ENCODE measurements at regions not wholly inside any gene's neighbourhood (a gene's known extent, or its start where the extent isn't known, plus 50 kb on each side); places are given as distances from the start of the nearest gene placed in this dataset.

DNA sequence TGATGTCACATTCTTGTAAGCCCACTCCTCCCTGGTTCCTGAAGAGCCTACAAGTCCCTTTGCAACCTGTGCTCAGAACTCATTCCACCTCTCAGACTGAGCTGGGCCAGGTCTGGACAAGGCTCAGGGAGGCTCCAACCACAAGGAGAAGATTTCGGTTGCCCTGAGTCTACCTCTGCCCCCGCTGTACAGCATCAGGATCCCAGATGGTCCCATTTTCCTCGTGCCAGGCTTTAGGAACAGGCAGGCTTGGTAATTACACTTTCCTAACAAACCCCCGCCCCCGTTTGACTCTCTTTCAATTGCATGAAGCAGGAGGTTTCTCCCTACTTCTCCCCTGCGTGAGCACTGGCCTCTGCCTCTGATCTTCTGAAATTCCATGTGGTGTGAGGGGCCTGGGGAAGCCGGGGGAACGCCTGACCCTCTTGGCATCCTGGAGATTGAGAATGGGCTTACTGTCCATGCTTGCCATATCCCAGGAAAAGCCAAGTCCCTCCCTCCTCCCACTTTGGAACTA is 86.9 kb upstream of the CTNNA1 start:
- Histone ChIP-seq H3K9me3 (ENCODE audit: control insufficient read depth in 2 of 3, low read length in 3 of 3) (no peaks in the 10 kb centered on the region), H3K4me1 (ENCODE audit: control insufficient read depth in 2 of 2, insufficient read depth in 2 of 2, low read length in 2 of 2) (peaks cover 29 to 30% of the 10 kb centered on the region in 2 donors), H3K27me3 (ENCODE audit: control insufficient read depth in 2 of 2, insufficient read depth in 2 of 2, low read length in 2 of 2) (peaks cover 0 to 31% of the 10 kb centered on the region in 2 donors), H3K36me3 (ENCODE audit: control insufficient read depth in 2 of 3, insufficient read depth in 3 of 3, low read length in 3 of 3) (no peaks in the 10 kb centered on the region), H3K4me3 (ENCODE audit: low read length) (no peak overlapping the region), H3K27ac (ENCODE audit: low read depth, low read length) (no peak overlapping the region)
- no peak overlapping the region for H3K4me3 Mint-ChIP-seq
- POLR2A ChIA-PET: no interaction called here
- ATAC-seq (no peak), DNase-seq (no peak)
- H3K36me3 Mint-ChIP-seq: no peaks in the 10 kb centered on the region
- H3K27ac Mint-ChIP-seq: no peak overlapping the region
- H3K9me3 Mint-ChIP-seq: peaks cover 0 to 7% (median 0%) of the 10 kb centered on the region in 11 donors
- intact Hi-C loops (cut with micrococcal nuclease): no loop called here
- CTCF ChIA-PET: no interaction called here
- peaks cover 25 to 48% (median 42%) of the 10 kb centered on the region in 7 donors for H3K4me1 Mint-ChIP-seq
- H3K27me3 Mint-ChIP-seq: peaks cover 86 to 92% (median 87%) of the 10 kb centered on the region in 5 donors

DNA sequence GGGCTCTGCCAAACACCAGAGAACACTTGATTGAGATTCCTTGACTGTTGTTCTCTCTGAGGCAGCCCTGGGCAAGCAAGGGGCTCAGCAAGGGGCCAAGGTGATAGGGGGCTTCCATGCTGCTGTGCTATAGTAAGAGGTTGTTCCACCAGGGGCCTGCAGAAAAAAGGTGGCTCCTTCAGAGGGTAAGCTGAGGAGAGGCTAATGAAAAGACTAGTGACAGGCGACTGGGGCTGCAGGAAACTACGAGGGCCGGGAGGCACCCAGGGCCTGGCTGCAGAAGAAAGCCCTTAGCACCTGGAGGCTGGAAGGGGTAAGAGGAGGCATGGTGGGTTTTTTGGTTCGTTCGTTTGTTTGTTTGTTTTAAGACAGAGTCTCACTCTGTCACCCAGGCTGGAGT is 88.0 kb upstream of the CTNNA1 start:
- Histone ChIP-seq H3K27ac (ENCODE audit: low read depth, low read length) (no peak overlapping the region), H3K4me1 (ENCODE audit: control insufficient read depth in 2 of 2, insufficient read depth in 2 of 2, low read length in 2 of 2) (peaks cover 29 to 30% of the 10 kb centered on the region in 2 donors), H3K4me3 (ENCODE audit: low read length) (no peak overlapping the region), H3K9me3 (ENCODE audit: control insufficient read depth in 2 of 3, low read length in 3 of 3) (no peaks in the 10 kb centered on the region), H3K27me3 (ENCODE audit: control insufficient read depth in 2 of 2, insufficient read depth in 2 of 2, low read length in 2 of 2) (peaks cover 0 to 36% of the 10 kb centered on the region in 2 donors), H3K36me3 (ENCODE audit: control insufficient read depth in 2 of 3, insufficient read depth in 3 of 3, low read length in 3 of 3) (no peaks in the 10 kb centered on the region)
- peaks cover 25 to 48% (median 42%) of the 10 kb centered on the region in 7 donors for H3K4me1 Mint-ChIP-seq
- intact Hi-C loops (cut with micrococcal nuclease): no loop called here
- DNase-seq: no peak
- ChIA-PET POLR2A (no interaction called here), CTCF (no interaction called here)
- no peak overlapping the region for H3K27ac Mint-ChIP-seq
- ATAC-seq: no peak
- H3K4me3 Mint-ChIP-seq: no peak overlapping the region
- H3K36me3 Mint-ChIP-seq: no peaks in the 10 kb centered on the region
- H3K9me3 Mint-ChIP-seq: peaks cover 0 to 7% (median 0%) of the 10 kb centered on the region in 11 donors
- peaks cover 90 to 98% (median 91%) of the 10 kb centered on the region in 5 donors for H3K27me3 Mint-ChIP-seq

DNA sequence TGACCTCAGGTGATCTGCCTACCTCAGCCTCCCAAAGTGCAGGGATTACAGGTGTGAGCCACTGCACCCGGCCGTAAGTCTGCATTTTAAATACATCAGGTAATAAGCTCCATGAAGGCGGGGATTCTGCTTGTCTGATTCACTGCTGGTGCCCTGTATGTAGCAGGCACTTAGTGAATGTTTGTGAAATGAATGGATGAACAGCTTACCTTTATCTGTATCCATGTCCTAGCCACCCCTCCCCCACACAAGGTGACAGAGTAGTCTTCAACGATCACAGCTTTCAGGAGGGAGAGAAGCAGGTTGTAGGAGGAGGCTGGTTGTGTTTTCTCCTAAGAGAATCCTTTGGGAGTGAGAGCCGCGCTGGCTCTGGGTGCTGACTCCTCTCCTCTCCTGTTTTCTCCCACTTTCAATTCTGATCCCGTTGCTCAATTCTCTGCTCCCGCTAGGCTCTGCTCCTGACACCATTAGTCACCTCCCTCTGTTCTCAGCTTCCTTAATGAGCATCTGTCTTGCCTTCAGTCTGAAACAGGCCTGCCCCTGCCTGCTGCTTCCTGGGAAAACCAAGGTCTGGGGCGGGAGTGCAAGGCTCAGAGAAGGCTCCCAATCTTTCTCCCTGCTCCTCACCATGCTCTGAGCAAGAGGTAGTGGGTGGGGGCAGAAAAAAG is 88.8 kb upstream of the CTNNA1 start:
- POLR2A ChIA-PET: no interaction called here

DNA sequence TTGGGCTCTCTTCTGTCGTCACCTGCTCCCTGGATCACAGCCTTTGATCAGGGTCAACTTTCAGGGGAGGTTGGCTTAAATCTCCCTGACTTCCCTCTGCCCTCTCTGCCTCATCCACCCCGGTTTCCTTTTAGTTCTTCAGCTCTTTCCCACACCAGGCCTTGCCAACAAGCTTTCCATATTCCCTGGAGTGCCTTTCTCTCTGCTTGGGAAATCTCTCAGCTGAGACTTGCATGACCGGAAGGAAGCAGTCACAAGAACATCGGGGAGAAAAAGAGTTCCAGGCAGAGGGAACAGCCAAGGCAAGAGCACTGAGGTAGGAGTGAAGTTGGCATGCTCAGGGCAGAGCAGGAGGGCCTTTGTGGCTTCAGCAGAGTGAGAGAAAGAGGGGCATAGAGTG is 88.4 kb upstream of the HSPA9 start:
- intact Hi-C loops (cut with micrococcal nuclease): loop anchor here in 1 of 2 donors (1.0 kb wide), 1 partner anchor 9 kb away; no protein-coding TSS in a partner anchor
- CTCF ChIA-PET: no interaction called here
- Histone ChIP-seq H3K9me3 (ENCODE audit: control insufficient read depth in 2 of 3, low read length in 3 of 3) (no peaks in the 10 kb centered on the region), H3K27ac (ENCODE audit: low read depth, low read length) (no peak overlapping the region), H3K4me1 (ENCODE audit: control insufficient read depth in 2 of 2, insufficient read depth in 2 of 2, low read length in 2 of 2) (peaks cover 16 to 22% of the 10 kb centered on the region in 2 donors), H3K36me3 (ENCODE audit: control insufficient read depth in 2 of 3, insufficient read depth in 3 of 3, low read length in 3 of 3) (no peaks in the 10 kb centered on the region), H3K27me3 (ENCODE audit: control insufficient read depth in 2 of 2, insufficient read depth in 2 of 2, low read length in 2 of 2) (peaks cover 0 to 29% of the 10 kb centered on the region in 2 donors), H3K4me3 (ENCODE audit: low read length) (no peak overlapping the region)
- H3K4me1 Mint-ChIP-seq: peaks cover 18 to 36% (median 30%) of the 10 kb centered on the region in 7 donors
- DNase-seq: peak in 1 of 9 donors; percentile 2
- H3K27ac Mint-ChIP-seq: peak overlapping the region in 1 of 9 donors; percentile 26
- peak overlapping the region in 7 of 10 donors; percentile 7 to 59 (median 50) for H3K4me3 Mint-ChIP-seq
- no peak for ATAC-seq
- H3K9me3 Mint-ChIP-seq: peaks cover 0 to 7% (median 0%) of the 10 kb centered on the region in 11 donors
- peaks cover 87 to 98% (median 90%) of the 10 kb centered on the region in 5 donors for H3K27me3 Mint-ChIP-seq
- POLR2A ChIA-PET: interaction anchor here (0.9 kb wide), 1 partner anchor 88 kb away, joined by 3 read pairs; the partner anchor contains the start of gene HSPA9
- H3K36me3 Mint-ChIP-seq: no peaks in the 10 kb centered on the region

More for the DNA sequence above, 88.8 kb upstream of the CTNNA1 start:
- Mint-ChIP-seq H3K27ac (peak overlapping the region in 1 of 9 donors; percentile 32), H3K4me1 (peaks cover 25 to 44% (median 39%) of the 10 kb centered on the region in 7 donors), H3K27me3 (peaks cover 89 to 98% (median 92%) of the 10 kb centered on the region in 5 donors), H3K36me3 (no peaks in the 10 kb centered on the region), H3K4me3 (peak overlapping the region in 2 of 10 donors; percentile 4 to 37), H3K9me3 (peaks cover 0 to 7% (median 0%) of the 10 kb centered on the region in 11 donors)
- Histone ChIP-seq H3K27ac (ENCODE audit: low read depth, low read length) (no peak overlapping the region), H3K4me1 (ENCODE audit: control insufficient read depth in 2 of 2, insufficient read depth in 2 of 2, low read length in 2 of 2) (peaks cover 24 to 29% of the 10 kb centered on the region in 2 donors), H3K9me3 (ENCODE audit: control insufficient read depth in 2 of 3, low read length in 3 of 3) (no peaks in the 10 kb centered on the region), H3K36me3 (ENCODE audit: control insufficient read depth in 2 of 3, insufficient read depth in 3 of 3, low read length in 3 of 3) (no peaks in the 10 kb centered on the region), H3K4me3 (ENCODE audit: low read length) (no peak overlapping the region), H3K27me3 (ENCODE audit: control insufficient read depth in 2 of 2, insufficient read depth in 2 of 2, low read length in 2 of 2) (peaks cover 0 to 29% of the 10 kb centered on the region in 2 donors)
- ATAC-seq (no peak), DNase-seq (peak in 1 of 9 donors; percentile 1)
- intact Hi-C loops (cut with micrococcal nuclease): no loop called here
- CTCF ChIA-PET: no interaction called here

DNA sequence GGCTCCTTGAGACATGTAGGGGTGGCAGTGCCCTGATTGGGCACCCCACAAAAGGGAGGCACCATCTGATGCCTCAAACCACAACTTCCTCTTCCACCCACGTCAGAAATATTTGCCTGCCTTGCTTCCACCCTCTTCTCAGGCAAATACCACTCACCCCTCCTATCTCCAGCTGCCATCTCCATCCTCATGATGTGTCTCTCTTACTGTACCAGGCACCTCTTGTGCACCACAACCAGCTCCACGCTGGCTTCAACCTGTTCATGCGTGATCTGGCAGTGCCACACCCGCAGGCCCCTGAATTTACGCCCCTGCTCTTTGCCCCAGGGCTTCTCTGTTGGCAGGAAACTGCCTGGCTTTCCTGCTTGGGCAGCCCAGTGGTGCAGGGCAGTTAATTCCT is 87.8 kb upstream of the HSPA9 start:
- H3K27ac Mint-ChIP-seq: peak overlapping the region in 4 of 9 donors; percentile 2 to 71 (median 18)
- intact Hi-C loops (cut with micrococcal nuclease): loop anchor here in 1 of 2 donors (1.0 kb wide), 1 partner anchor 9 kb away; no protein-coding TSS in a partner anchor

DNA sequence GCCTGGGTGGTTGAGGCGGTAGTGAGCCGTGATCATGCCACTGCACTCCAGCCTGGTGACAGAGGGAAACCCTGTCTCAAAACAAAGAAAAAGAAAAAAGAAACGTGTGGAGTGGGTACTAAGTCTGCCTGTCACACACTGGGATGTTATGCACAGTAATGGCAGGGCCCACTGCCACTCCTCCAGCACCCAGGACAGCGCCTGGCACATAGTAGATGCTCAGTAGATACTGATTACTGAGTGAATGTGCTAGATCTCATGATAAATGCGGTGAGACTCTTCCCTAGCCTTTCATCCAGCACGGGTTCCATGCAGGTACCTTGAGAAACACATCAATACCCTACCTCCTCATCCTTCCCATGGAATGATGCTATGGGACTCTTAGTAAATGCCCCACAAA is 87.4 kb upstream of the HSPA9 start:
- Mint-ChIP-seq H3K27ac (peak overlapping the region in 4 of 9 donors; percentile 2 to 71 (median 18)), H3K36me3 (no peaks in the 10 kb centered on the region), H3K27me3 (peaks cover 86 to 93% (median 89%) of the 10 kb centered on the region in 5 donors), H3K9me3 (peaks cover 0 to 6% (median 0%) of the 10 kb centered on the region in 11 donors), H3K4me3 (peak overlapping the region in 6 of 10 donors; percentile 1 to 60 (median 47)), H3K4me1 (peaks cover 9 to 28% (median 22%) of the 10 kb centered on the region in 7 donors)
- Histone ChIP-seq H3K27ac (ENCODE audit: low read depth, low read length) (no peak overlapping the region), H3K4me1 (ENCODE audit: control insufficient read depth in 2 of 2, insufficient read depth in 2 of 2, low read length in 2 of 2) (peaks cover 9 to 14% of the 10 kb centered on the region in 2 donors), H3K4me3 (ENCODE audit: low read length) (no peak overlapping the region), H3K9me3 (ENCODE audit: control insufficient read depth in 2 of 3, low read length in 3 of 3) (no peaks in the 10 kb centered on the region), H3K36me3 (ENCODE audit: control insufficient read depth in 2 of 3, insufficient read depth in 3 of 3, low read length in 3 of 3) (no peaks in the 10 kb centered on the region), H3K27me3 (ENCODE audit: control insufficient read depth in 2 of 2, insufficient read depth in 2 of 2, low read length in 2 of 2) (peaks cover 0 to 23% of the 10 kb centered on the region in 2 donors)
- ChIA-PET POLR2A (interaction anchor here (0.9 kb wide), 1 partner anchor 87 kb away, joined by 3 read pairs; the partner anchor contains the start of gene HSPA9), CTCF (no interaction called here)
- ATAC-seq (peak; percentile 58), DNase-seq (no peak)
- intact Hi-C loops (cut with micrococcal nuclease): no loop called here

More for the DNA sequence above, 87.8 kb upstream of the HSPA9 start:
- H3K9me3 Mint-ChIP-seq: peaks cover 0 to 7% (median 0%) of the 10 kb centered on the region in 11 donors
- H3K9me3 ChIP-seq (ENCODE audit: control insufficient read depth in 2 of 3, low read length in 3 of 3): no peaks in the 10 kb centered on the region
- ChIA-PET CTCF (no interaction called here), POLR2A (interaction anchor here (0.9 kb wide), 1 partner anchor 88 kb away, joined by 3 read pairs; the partner anchor contains the start of gene HSPA9)
- no peak overlapping the region for H3K27ac ChIP-seq (ENCODE audit: low read depth, low read length)
- ATAC-seq: peak; percentile 86
- H3K4me1 ChIP-seq (ENCODE audit: control insufficient read depth in 2 of 2, insufficient read depth in 2 of 2, low read length in 2 of 2): peaks cover 10 to 17% of the 10 kb centered on the region in 2 donors
- DNase-seq: peak in 7 of 9 donors; percentile 56 to 75 (median 65)
- H3K27me3 Mint-ChIP-seq: peaks cover 87 to 94% (median 89%) of the 10 kb centered on the region in 5 donors
- H3K36me3 ChIP-seq (ENCODE audit: control insufficient read depth in 2 of 3, insufficient read depth in 3 of 3, low read length in 3 of 3): no peaks in the 10 kb centered on the region
- peaks cover 0 to 25% of the 10 kb centered on the region in 2 donors for H3K27me3 ChIP-seq (ENCODE audit: control insufficient read depth in 2 of 2, insufficient read depth in 2 of 2, low read length in 2 of 2)
- peak overlapping the region in 6 of 10 donors; percentile 1 to 60 (median 47) for H3K4me3 Mint-ChIP-seq
- H3K4me1 Mint-ChIP-seq: peaks cover 13 to 31% (median 25%) of the 10 kb centered on the region in 7 donors
- H3K4me3 ChIP-seq (ENCODE audit: low read length): no peak overlapping the region
- H3K36me3 Mint-ChIP-seq: no peaks in the 10 kb centered on the region
